Kidney (tissue), 13 donors: ENCODE measurements at regions not wholly inside any gene's neighbourhood (a gene's known extent, or its start where the extent isn't known, plus 50 kb on each side); places are given as distances from the start of the nearest gene placed in this dataset.

Source experiments
- DNase-seq, 5 donors: peaks; one replicate each; pipeline ENCODE4 v3.0.0-alpha.2; 2013 to 2020
- FAIRE-seq: peaks from 2 replicates; lab custom pipeline; 2012; peaks lifted over from hg19 to GRCh38; lab: Jason Lieb, UNC
- H3K27ac ChIP-seq, 2 donors: one replicate each; pipeline ENCODE4 v1.7.0; 2013; ENCODE audit warnings: low read depth in 2 of 2, low read length in 2 of 2, inconsistent platforms in 1 of 2
- H3K27me3 ChIP-seq: one replicate; pipeline ENCODE4 v1.7.1; 2013; ENCODE audit warnings: low read length, inconsistent platforms; ENCODE audit not compliant: control insufficient read depth, insufficient read depth
- H3K36me3 ChIP-seq, 3 donors: one replicate each; pipeline versions ENCODE4 v1.7.0 to v1.7.1; 2013; ENCODE audit warnings: low read length in 3 of 3, control low read depth in 1 of 3, inconsistent platforms in 1 of 3; ENCODE audit not compliant: insufficient read depth in 3 of 3, control insufficient read depth in 2 of 3
- H3K4me1 ChIP-seq, 3 donors: one replicate each; pipeline versions ENCODE4 v1.7.0 to v1.7.1; 2013; ENCODE audit warnings: low read length in 3 of 3, inconsistent platforms in 1 of 3, low read depth in 1 of 3; ENCODE audit not compliant: control insufficient read depth in 2 of 3, insufficient read depth in 2 of 3
- H3K4me3 ChIP-seq, 3 donors: one replicate each; pipeline versions ENCODE4 v1.7.0 to v1.8.1; 2013; ENCODE audit warnings: low read length in 3 of 3, control low read depth in 1 of 3, inconsistent platforms in 1 of 3
- H3K9ac ChIP-seq, 3 donors: one replicate each; pipeline versions ENCODE4 v1.7.0 to v1.7.1; 2013; ENCODE audit warnings: low read length in 3 of 3, control low read depth in 1 of 3, inconsistent platforms in 1 of 3
- H3K9me3 ChIP-seq, 3 donors: one replicate each; pipeline versions ENCODE4 v1.7.0 to v1.7.1; 2013; ENCODE audit warnings: low read length in 3 of 3, control low read depth in 1 of 3, inconsistent platforms in 1 of 3; ENCODE audit not compliant: control insufficient read depth in 2 of 3, insufficient read depth in 1 of 3
- CTCF ChIP-seq: IDR thresholded peaks from 3 replicates; pipeline ENCODE4 v1.5.1; 2012; ENCODE audit warnings: mild to moderate bottlenecking, moderate library complexity, borderline replicate concordance; ENCODE audit not compliant: insufficient read depth; ENCODE audit errors: extremely low read depth
- intact Hi-C: fragments of 100-400 bp; cut with DNase I; formaldehyde crosslinking; loops from one replicate; pipeline ENCODE4 v1.11.1; 2022
- donor health status: control.
- donor health status: control.
- donor health status: control.
- donor health status: control.
- donor health status: control.
- donor health status: DM: yes; HTN: yes; CAD: no.
- donor health status: Normal renal cell carcinoma (clear cell type).

GRCh38 chr2:8267721-8268120 lies 414.1 kb upstream of the ID2 start:
- intact Hi-C loops = no loop called here
- FAIRE-seq (no peak), DNase-seq (no peak)
- Histone ChIP-seq H3K36me3 (no peaks in the 10 kb centered on the region), H3K27me3 (no peaks in the 10 kb centered on the region), H3K9me3 (no peaks in the 10 kb centered on the region), H3K27ac (no peak overlapping the region), H3K4me3 (no peak overlapping the region), H3K4me1 (no peaks in the 10 kb centered on the region), H3K9ac (no peak overlapping the region)
- no peak for TF ChIP-seq CTCF

- intact Hi-C loops = no loop called here
Measured at GRCh38 chr2:8268172-8268783, 413.6 kb upstream of the ID2 start.

GRCh38 chr2:8270699-8271098 lies 411.2 kb upstream of the ID2 start:
- intact Hi-C loops = no loop called here
- DNase-seq (no peak), FAIRE-seq (no peak)
- Histone ChIP-seq H3K9me3 (no peaks in the 10 kb centered on the region), H3K4me1 (no peaks in the 10 kb centered on the region), H3K27me3 (no peaks in the 10 kb centered on the region), H3K4me3 (no peak overlapping the region), H3K36me3 (no peaks in the 10 kb centered on the region), H3K9ac (no peak overlapping the region), H3K27ac (no peak overlapping the region)
- no peak for TF ChIP-seq CTCF

More at GRCh38 chr2:8268172-8268783, 413.6 kb upstream of the ID2 start:
- H3K27me3 ChIP-seq = no peaks in the 10 kb centered on the region
- no peak overlapping the region for H3K9ac ChIP-seq
- no peak overlapping the region for H3K27ac ChIP-seq
- no peaks in the 10 kb centered on the region for H3K36me3 ChIP-seq
- no peaks in the 10 kb centered on the region for H3K9me3 ChIP-seq
- H3K4me1 ChIP-seq = no peaks in the 10 kb centered on the region
- no peak for FAIRE-seq
- TF ChIP-seq CTCF = no peak
- H3K4me3 ChIP-seq = no peak overlapping the region
- no peak for DNase-seq

- H3K27ac ChIP-seq = no peak overlapping the region
- DNase-seq = no peak
Measured at GRCh38 chr2:8271461-8271860, 410.4 kb upstream of the ID2 start.

More at GRCh38 chr2:8271461-8271860, 410.4 kb upstream of the ID2 start:
- no peaks in the 10 kb centered on the region for H3K4me1 ChIP-seq
- no peaks in the 10 kb centered on the region for H3K9me3 ChIP-seq
- H3K36me3 ChIP-seq = no peaks in the 10 kb centered on the region
- intact Hi-C loops = no loop called here
- H3K9ac ChIP-seq = no peak overlapping the region
- no peak overlapping the region for H3K4me3 ChIP-seq
- TF ChIP-seq CTCF = no peak
- FAIRE-seq = no peak
- no peaks in the 10 kb centered on the region for H3K27me3 ChIP-seq
